LNCAP (cell line): ENCODE measurements at regions not wholly inside any gene's neighbourhood (a gene's known extent, or its start where the extent isn't known, plus 50 kb on each side); places are given as distances from the start of the nearest gene placed in this dataset.

Source experiments
- TF ChIP-seq, protein P1 (sequence below): fragments of 450-650 bp; IDR thresholded peaks from 2 replicates; pipeline ENCODE4 v1.5.1; 2017; ENCODE audit warnings: mild to moderate bottlenecking

DNA sequence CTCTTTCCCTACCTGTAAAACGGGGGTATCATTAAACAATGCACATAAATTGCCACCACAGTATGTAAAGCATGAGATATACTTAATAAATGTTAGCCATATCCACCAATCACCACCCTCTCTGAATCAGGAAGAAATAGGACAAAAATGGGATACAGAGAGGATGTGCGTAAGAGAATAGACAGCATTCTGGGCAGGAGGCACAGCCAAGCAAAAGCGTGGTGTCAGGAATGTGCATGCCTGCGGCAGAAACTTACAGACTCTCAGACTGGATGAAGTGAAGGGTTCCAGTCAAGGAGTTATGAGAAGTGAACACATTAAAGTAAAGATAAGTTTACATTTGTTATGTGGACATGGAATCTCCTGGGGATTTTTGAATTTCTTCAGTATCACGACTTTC lies 121.7 kb upstream of the MDM1 start:
- TF ChIP-seq, protein P1, sequence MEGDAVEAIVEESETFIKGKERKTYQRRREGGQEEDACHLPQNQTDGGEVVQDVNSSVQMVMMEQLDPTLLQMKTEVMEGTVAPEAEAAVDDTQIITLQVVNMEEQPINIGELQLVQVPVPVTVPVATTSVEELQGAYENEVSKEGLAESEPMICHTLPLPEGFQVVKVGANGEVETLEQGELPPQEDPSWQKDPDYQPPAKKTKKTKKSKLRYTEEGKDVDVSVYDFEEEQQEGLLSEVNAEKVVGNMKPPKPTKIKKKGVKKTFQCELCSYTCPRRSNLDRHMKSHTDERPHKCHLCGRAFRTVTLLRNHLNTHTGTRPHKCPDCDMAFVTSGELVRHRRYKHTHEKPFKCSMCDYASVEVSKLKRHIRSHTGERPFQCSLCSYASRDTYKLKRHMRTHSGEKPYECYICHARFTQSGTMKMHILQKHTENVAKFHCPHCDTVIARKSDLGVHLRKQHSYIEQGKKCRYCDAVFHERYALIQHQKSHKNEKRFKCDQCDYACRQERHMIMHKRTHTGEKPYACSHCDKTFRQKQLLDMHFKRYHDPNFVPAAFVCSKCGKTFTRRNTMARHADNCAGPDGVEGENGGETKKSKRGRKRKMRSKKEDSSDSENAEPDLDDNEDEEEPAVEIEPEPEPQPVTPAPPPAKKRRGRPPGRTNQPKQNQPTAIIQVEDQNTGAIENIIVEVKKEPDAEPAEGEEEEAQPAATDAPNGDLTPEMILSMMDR = no peak

DNA sequence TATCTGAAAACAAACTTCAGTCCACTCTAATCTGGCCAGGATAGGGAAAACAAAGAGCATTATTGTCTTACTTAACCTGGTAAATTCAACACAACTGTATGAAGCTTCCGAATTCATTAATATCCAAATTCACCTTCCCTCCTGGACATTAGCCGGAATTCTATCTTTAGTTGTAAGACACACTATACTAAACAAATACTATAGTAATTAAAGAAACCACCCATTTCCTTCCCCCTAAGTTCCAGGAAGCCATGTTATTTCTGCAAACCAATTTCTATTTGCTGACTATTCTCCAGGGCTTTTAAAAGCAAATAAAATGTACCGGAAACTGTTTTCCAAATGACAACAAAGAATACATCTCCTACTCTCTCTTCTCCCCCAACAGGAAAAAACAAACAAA lies 122.7 kb upstream of the MDM1 start:
- TF ChIP-seq, protein P1 = no peak

DNA sequence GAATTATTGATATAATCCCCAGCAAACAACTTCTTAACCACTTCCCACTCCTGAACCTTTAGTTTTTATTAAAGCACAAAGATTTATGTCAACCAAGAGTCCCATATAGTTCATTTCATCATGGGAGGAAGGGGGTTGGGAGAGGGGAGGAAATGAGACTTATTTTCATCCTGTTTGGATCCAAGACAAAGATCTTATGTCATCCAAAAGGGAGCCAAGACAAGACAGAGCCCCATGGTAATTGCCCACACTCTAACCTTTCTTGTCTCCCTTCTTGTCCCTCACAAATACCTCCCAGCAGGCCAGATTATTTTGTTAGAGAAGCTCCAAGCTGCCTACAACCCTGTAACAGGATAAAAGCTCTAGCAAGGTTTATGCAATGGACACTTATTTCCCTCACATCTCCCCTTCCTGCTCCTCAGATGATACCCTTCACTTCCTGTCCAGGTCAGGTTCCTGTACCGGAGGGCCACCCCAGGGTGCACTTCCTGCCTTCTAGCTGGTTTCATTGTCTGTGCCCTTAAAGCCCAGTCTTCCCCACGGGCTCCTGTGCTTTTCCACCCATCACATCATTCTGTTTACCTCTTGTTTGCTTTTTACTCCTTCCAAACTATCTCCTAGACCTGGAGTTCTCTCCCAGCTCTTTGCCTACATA lies 123.7 kb upstream of the MDM1 start:
- TF ChIP-seq, protein P1 = no peak

DNA sequence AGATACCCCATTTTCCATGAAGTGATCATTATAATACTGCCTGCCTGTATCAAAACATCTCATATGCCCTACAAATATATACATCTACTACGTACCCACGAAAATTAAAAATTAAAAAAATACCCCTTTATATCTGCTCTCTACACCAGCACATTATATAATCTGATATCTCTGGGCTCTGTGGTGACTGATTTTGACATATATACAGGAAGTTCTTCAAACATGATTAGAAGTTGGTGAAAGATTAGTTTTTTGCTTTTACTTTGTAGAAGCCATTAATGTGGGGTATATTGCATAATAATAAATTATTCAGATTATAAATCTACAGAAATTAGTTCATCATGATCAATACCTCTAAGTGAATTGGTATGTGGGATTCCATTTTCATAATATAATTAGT lies 126.7 kb upstream of the MDM1 start:
- TF ChIP-seq, protein P1 = no peak

DNA sequence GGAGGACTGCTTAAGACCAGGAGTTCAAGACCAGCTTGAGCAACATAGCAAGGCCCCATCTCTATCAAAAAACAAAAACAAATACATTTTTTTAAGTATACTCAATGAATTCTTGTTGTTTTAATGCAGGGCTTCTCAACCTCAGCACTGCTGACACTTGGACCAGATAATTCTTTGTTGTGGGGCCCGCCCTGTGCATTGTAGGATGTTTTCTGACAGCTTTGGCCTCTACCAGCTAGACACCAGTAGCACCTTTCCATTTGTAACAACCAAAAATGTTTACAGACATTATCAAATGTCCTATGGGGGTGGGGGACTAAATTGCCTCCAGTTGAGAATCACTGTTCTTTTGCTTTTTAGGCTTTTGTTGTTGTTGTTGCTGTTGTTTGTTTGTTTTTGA lies 128.1 kb upstream of the MDM1 start:
- TF ChIP-seq, protein P1 = no peak

DNA sequence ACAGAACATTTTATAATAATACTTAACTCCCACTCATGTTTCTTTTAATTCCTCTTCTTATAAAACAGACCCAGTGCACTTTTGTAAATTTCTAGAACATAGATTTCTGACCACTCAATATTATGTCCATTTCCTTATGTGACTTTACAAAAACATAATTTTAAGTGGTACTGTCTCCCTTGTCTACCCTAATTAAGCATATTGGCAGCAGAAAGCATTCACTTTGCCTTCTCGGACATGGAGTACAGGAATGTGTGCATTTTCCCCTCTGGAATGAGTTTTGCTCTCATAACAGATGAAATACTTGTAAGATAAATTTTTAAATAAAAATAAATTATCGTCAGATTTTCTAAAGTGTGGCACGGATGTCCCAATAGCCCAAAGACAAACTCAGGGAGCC lies 129.5 kb upstream of the MDM1 start:
- TF ChIP-seq, protein P1 = no peak

DNA sequence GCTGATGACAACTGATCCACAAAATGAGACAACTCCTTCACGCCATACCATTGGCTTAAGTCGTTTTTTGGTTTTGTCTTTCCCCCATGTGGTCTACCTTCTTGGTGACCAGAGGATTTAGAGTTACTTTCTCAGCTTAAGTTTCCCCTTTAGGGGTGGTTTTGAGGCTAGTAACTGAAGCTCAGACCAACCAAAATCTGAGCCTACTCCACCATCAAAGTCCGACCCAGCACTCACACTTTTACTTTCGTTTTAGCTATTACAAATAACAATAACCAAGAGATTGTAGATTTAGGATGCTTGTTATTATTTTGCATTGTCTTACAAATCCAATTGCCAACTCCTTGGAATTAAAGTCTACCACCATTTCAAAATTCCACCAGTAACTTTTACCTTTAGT lies 130.6 kb upstream of the MDM1 start:
- TF ChIP-seq, protein P1 = no peak

DNA sequence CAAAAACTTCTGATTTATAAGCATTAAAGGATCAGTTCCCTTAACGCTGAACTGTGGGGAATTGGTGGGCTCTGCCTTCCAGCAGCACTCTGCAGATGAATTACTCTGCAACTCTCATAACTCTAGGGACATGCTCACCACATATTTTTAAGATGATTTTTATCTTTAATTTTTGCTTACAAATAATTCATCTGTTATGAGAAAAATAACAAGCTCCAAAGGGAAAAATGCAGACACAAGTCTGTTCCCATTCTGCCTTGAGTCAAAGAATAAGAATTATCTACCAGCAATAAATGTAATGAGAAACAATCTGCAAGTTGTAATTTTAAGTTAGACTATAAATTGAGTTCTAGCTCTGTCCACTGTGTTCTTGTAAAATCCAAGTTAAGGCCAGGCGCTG lies 133.1 kb upstream of the MDM1 start:
- TF ChIP-seq, protein P1 = no peak
